Activated CD8-positive, alpha-beta T cell treated with anti-CD3 and anti-CD28 coated beads, Interleukin-2, amount 10 ng/mL, durations not matched to agents 7 days and 5 days (primary cell): ENCODE measurements at regions not wholly inside any gene's neighbourhood (a gene's known extent, or its start where the extent isn't known, plus 50 kb on each side); places are given as distances from the start of the nearest gene placed in this dataset.

Source experiments
- ATAC-seq: fragments of 150-1000 bp; cut with Tn5 transposase; one replicate; pipeline ENCODE4 v1.10.0; 2021; ENCODE audit warnings: moderate library complexity
- CTCF ChIA-PET: fragments of 350-600 bp; sonication (Branson Sonifier 250); formaldehyde crosslinking; loops from one replicate; lab custom pipeline; 2021; ENCODE audit warnings: antibody characterized with exemption; lab: Charles Lee
- POLR2A ChIA-PET: fragments of 350-600 bp; sonication (Branson Sonifier 250); formaldehyde crosslinking; loops from one replicate; lab custom pipeline; 2021; ENCODE audit warnings: antibody characterized with exemption; lab: Charles Lee
- DNase-seq: peaks from one replicate; pipeline ENCODE4 v3.0.0-alpha.2; 2020
- H3K27ac Mint-ChIP-seq: one replicate; pipeline ENCODE4 v1.8.0; 2021; ENCODE audit warnings: mild to moderate bottlenecking, mixed read lengths
- H3K27me3 Mint-ChIP-seq: one replicate; pipeline ENCODE4 v1.8.0; 2021; ENCODE audit warnings: low read depth, mixed read lengths
- H3K36me3 Mint-ChIP-seq: one replicate; pipeline ENCODE4 v1.8.0; 2021; ENCODE audit warnings: low read depth, mixed read lengths
- H3K4me1 Mint-ChIP-seq: one replicate; pipeline ENCODE4 v1.8.0; 2021; ENCODE audit warnings: low read depth, mixed read lengths
- H3K4me3 Mint-ChIP-seq: one replicate; pipeline ENCODE4 v1.8.0; 2021; ENCODE audit warnings: mild to moderate bottlenecking, mixed read lengths
- H3K9me3 Mint-ChIP-seq: one replicate; pipeline ENCODE4 v1.8.0; 2022; ENCODE audit warnings: mixed read lengths; ENCODE audit not compliant: insufficient read depth

DNA sequence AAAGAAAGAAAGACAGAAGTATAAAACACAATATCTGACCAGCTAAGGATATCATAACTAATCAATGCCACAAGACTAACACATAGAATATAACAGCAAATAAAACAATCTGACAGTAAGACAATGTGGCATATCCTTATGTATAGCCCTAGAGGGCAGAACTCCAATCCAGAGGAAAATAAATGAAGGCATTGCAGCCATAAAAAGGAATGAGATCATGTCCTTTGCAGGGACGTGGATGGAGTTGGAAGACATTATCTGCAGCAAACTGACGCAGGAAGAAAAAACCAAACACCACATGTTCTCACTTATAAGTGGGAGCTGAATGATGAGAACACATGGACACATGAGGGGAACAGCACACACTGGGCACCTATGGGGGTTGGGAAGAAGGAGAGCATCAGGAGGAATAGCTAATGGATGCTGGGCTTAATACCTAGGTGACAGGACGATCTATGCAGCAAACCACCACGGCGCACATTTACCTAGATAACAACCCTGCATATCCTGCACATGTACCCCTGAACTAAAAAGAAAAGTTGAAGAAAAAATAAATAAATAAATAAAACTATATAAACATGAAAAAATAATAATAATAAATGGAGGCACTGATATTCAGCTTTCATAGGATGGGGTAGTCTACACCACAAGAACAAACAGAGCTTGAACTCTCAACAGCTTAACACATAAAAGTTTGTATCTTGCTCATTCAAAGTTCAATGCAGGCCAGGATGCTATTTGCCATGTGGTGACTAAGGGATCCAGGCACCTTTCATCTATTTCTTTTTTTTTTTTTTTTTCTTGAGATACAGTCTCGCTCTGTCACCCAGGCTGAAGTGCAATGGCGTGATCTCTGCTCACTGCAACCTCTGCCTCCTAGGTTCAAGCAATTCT, 66.1 kb upstream of the KAT6B start:
- Mint-ChIP-seq H3K4me1 (peaks cover 4% of the 10 kb centered on the region), H3K27ac (no peak overlapping the region), H3K27me3 (peaks cover 3% of the 10 kb centered on the region), H3K36me3 (no peaks in the 10 kb centered on the region), H3K4me3 (no peak overlapping the region), H3K9me3 (no peaks in the 10 kb centered on the region)
- ATAC-seq (no peak), DNase-seq (no peak)
- POLR2A ChIA-PET = no interaction called here
- CTCF ChIA-PET = interaction anchor here (0.7 kb wide), 1 partner anchor 21 kb away, joined by 3 read pairs; no protein-coding TSS in a partner anchor

DNA sequence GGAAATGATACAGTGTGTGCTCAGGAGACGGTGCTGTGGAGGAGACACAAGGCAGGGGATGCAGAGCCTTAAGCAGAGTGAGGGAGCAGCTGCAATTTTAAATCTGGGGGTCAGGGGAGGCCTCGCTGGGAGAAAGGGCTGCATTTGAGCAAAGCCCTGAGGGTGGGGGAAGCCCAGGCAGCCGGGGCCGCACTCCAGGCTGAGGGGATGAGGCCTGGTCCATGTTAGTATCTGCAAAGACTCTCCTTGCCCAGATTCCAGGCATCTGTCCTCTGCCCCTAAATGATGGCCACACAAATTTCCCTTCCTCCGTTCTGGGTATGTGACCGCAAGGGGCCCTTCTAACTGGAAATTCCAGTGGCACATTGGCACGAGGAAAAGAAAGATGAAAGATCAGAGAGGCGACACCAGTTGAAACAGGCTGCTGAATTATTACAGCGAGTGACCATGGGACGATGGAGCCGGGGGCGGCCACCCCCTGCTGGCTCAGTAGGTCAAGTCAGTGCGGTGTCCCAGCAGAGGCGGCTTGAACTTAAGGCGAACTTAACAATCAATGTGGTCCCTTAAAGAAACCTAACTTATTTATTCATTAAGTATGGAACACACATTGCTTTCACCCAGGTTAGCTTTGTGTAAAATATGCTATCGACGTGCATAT, 62.3 kb upstream of the KAT6B start:
- Mint-ChIP-seq H3K36me3 (no peaks in the 10 kb centered on the region), H3K4me3 (no peak overlapping the region), H3K27ac (no peak overlapping the region), H3K4me1 (no peaks in the 10 kb centered on the region), H3K27me3 (peaks cover 6% of the 10 kb centered on the region), H3K9me3 (no peaks in the 10 kb centered on the region)
- CTCF ChIA-PET = interaction anchor here (1.3 kb wide), 1 partner anchor 25 kb away, joined by 4 read pairs; no protein-coding TSS in a partner anchor
- ATAC-seq = no peak
- POLR2A ChIA-PET = no interaction called here
- DNase-seq = no peak

DNA sequence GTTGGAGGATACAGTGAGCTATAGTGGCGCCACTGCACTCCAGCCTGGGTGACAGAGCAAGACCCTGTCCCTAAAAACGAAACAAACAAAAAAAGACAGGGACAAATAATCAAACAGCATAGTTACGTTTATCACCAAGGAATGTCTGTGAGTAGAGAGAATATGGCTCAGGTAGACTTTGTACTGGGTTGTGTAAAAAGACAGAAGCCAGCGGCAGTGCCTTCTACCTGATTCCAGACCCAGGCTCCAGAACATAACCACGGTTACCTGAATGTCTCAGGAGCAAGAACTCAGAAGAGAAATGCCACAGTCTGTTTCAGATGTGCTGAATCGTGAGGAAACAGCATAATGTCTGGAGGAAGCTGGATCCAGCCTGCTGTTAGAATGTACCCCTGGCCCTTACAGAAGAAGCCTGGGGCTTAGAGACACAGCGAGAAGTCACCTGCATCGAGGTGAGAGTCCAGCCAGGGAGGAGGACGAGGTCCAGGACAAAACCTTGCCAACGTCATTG, 60.9 kb upstream of the KAT6B start:
- Mint-ChIP-seq H3K36me3 (no peaks in the 10 kb centered on the region), H3K4me1 (no peaks in the 10 kb centered on the region), H3K4me3 (no peak overlapping the region), H3K27me3 (peaks cover 2% of the 10 kb centered on the region), H3K9me3 (no peaks in the 10 kb centered on the region), H3K27ac (no peak overlapping the region)
- ATAC-seq (no peak), DNase-seq (no peak)
- ChIA-PET CTCF (no interaction called here), POLR2A (no interaction called here)

DNA sequence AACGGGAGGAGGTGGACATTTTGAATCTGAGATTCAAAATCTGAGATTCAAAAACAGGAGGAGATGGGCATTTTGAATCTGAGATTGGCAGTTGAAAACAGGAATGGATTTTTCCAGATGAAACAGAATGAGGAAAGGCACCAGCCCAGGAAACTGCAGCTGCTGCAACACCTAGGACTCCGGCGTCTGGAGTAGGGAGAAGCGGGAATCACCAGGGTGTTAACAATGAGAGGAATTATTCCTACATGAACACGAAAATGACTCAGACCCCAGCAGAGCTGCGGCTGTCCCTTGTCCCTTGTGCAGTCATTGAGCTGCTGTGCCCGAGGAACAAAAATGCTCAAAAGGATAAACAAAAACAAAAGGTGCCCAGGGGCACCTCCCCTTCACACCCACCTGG, 59.9 kb upstream of the KAT6B start:
- no peak for ATAC-seq
- Mint-ChIP-seq H3K27ac (no peak overlapping the region), H3K4me1 (no peaks in the 10 kb centered on the region), H3K4me3 (no peak overlapping the region), H3K27me3 (peaks cover 2% of the 10 kb centered on the region), H3K9me3 (no peaks in the 10 kb centered on the region), H3K36me3 (no peaks in the 10 kb centered on the region)
- DNase-seq = no peak
- CTCF ChIA-PET = no interaction called here
- POLR2A ChIA-PET = no interaction called here

DNA sequence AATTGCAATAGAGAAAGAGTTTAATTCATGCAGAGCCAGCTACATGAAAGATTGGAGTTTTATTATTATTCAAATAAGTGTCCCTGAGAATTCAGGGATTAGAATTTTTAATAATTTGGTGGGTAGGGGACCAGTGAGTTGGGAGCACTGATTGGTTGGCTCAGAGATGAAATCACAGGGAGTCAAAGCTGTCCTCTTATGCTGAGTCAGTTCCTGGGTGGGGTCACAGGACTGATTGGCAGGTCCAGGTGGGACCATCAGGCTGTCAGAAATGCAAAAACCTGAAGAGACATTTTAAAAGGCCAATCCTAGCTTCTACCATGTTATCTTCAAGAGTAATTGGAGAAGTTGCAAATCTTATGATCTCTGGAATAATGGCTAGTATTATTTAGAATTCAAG, 56.0 kb upstream of the KAT6B start:
- CTCF ChIA-PET = no interaction called here
- POLR2A ChIA-PET = no interaction called here

DNA sequence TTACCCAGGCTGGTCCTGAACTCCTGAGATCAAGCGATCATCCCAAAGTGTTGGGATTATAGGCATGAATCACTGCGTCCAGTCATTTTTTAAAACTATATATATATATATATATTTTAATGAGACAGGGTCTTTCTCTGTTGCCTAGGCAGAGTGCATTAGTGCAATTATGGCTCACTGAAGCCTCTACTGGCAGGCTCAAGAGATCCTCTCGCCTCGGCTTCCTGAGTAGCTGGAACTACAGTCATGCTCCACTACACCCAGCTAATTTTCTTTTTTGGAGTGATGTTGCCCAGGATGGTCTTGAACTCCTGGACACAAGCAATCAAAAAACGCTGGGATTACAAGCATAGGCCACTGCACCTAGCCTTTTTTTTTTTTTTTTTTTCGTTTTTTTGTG, 55.3 kb upstream of the KAT6B start:
- Mint-ChIP-seq H3K4me3 (no peak overlapping the region), H3K27me3 (peaks cover 2% of the 10 kb centered on the region), H3K27ac (no peak overlapping the region), H3K4me1 (no peaks in the 10 kb centered on the region), H3K9me3 (peaks cover 7% of the 10 kb centered on the region), H3K36me3 (no peaks in the 10 kb centered on the region)
- ChIA-PET CTCF (no interaction called here), POLR2A (no interaction called here)
- DNase-seq (no peak), ATAC-seq (no peak)

More for the DNA sequence above, 56.0 kb upstream of the KAT6B start:
- peaks cover 2% of the 10 kb centered on the region for H3K27me3 Mint-ChIP-seq
- H3K4me1 Mint-ChIP-seq = no peaks in the 10 kb centered on the region
- H3K27ac Mint-ChIP-seq = no peak overlapping the region
- no peaks in the 10 kb centered on the region for H3K36me3 Mint-ChIP-seq
- ATAC-seq = no peak
- no peak for DNase-seq
- no peak overlapping the region for H3K4me3 Mint-ChIP-seq
- H3K9me3 Mint-ChIP-seq = peaks cover 5% of the 10 kb centered on the region

DNA sequence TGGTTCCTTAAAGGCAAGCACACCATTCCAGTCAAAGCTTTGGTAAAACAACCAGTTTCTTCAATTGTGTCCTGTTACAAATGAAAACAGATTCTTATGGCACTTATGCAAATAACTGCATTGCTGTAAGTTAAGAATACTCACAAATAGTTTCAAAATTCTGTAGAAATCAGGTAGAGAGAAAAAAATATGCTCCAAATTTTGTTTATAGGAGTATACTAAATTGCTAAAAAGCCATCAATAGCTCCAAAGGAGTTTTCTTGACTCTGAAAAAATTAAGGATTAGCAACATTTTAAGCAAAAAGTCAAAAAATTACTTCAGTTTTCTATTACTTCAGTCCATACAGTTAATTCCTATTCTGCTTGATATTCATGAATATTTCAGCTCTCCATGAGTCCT, 51.3 kb upstream of the KAT6B start:
- Mint-ChIP-seq H3K27ac (no peak overlapping the region), H3K4me1 (no peaks in the 10 kb centered on the region), H3K4me3 (no peak overlapping the region), H3K36me3 (no peaks in the 10 kb centered on the region), H3K27me3 (no peaks in the 10 kb centered on the region), H3K9me3 (peaks cover 9% of the 10 kb centered on the region)
- ChIA-PET CTCF (no interaction called here), POLR2A (no interaction called here)
- no peak for ATAC-seq
- no peak for DNase-seq
